ENCODE measurements at regions not wholly inside any gene's neighbourhood (a gene's known extent, or its start where the extent isn't known, plus 50 kb on each side); places are given as distances from the start of the nearest gene placed in this dataset.
A peak's percentile ranks its signal among the peaks of the same experiment; 100 is the strongest.
"Not testable (repeated sequence)": the region's sequence is repeated elsewhere in the genome, so short reads cannot be mapped to it uniquely, and the experiment has no call there.

DNA sequence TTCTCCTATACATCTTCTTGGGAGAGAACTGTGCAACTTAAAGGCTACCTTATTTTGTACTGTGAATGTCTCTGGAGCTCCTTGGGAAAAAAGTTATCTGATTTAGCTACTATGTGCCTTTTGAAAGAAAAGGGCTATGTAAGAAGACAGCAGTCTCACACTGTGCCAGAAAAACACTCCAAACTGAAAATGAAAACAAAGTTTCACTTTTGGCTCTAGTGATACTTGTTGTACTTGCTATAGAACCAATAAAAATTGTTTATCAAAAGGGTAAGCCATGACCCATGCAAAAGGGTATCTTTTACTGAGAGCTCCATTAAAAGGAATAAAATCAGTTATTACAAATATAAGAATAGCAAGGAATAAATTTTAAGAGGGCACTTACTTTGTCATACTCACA lies 2270.0 kb downstream of the ARAP2 start:
- H3K9me3 Mint-ChIP-seq (ENCODE audit: unreplicated experiment): no peaks in the 10 kb centered on the region
- H3K27me3 Mint-ChIP-seq (ENCODE audit: insufficient read depth, unreplicated experiment): no peaks in the 10 kb centered on the region
- H3K27ac Mint-ChIP-seq (ENCODE audit: low read depth, unreplicated experiment): no peak overlapping the region
- intact Hi-C loops (cut with micrococcal nuclease): no loop called here
- H3K4me3 Mint-ChIP-seq (ENCODE audit: unreplicated experiment): no peak overlapping the region
- CTCF ChIA-PET: interaction anchor here (0.6 kb wide), 1 partner anchor 871 kb away, joined by 3 read pairs; no protein-coding TSS in a partner anchor
- POLR2A ChIA-PET: no interaction called here
- TF ChIP-seq, protein P1, sequence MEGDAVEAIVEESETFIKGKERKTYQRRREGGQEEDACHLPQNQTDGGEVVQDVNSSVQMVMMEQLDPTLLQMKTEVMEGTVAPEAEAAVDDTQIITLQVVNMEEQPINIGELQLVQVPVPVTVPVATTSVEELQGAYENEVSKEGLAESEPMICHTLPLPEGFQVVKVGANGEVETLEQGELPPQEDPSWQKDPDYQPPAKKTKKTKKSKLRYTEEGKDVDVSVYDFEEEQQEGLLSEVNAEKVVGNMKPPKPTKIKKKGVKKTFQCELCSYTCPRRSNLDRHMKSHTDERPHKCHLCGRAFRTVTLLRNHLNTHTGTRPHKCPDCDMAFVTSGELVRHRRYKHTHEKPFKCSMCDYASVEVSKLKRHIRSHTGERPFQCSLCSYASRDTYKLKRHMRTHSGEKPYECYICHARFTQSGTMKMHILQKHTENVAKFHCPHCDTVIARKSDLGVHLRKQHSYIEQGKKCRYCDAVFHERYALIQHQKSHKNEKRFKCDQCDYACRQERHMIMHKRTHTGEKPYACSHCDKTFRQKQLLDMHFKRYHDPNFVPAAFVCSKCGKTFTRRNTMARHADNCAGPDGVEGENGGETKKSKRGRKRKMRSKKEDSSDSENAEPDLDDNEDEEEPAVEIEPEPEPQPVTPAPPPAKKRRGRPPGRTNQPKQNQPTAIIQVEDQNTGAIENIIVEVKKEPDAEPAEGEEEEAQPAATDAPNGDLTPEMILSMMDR (IDR thresholded peaks at IDR 0.05; ENCODE audit: unreplicated experiment): no peak
- no peaks in the 10 kb centered on the region for H3K4me1 Mint-ChIP-seq (ENCODE audit: insufficient read depth, unreplicated experiment)
- BruUV-seq (replicated peaks): no TSS peak
- DNase-seq (ENCODE audit: unreplicated experiment): no peak
- no peaks in the 10 kb centered on the region for H3K36me3 Mint-ChIP-seq (ENCODE audit: insufficient read depth, unreplicated experiment)

DNA sequence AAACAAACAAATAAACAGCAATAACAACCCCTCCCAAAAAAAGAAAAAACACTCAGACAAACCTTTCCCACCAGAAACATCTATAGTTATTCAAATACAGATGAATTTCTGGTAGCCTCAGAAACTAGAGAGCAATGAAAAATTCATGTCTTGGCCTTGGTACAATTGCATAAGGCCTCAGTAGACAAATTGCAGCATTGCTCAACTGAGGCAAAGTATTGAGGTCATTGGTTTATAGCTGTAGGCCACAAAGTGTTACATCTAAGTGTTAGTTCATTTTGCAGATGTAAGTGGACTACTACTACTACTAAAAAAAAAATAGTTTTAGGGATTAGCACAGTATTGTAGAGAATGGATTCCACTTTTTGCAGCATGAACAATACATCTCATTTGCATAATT lies 2268.3 kb downstream of the ARAP2 start:
- ChIA-PET POLR2A (interaction anchor here (1.1 kb wide), 1 partner anchor 24 kb away, joined by 3 read pairs; no protein-coding TSS in a partner anchor), CTCF (interaction anchor here (0.6 kb wide), 3 partner anchors 24 to 747 kb away, joined by 3 read pairs; no protein-coding TSS in a partner anchor)
- Mint-ChIP-seq H3K4me3 (ENCODE audit: unreplicated experiment) (no peak overlapping the region), H3K27me3 (ENCODE audit: insufficient read depth, unreplicated experiment) (no peaks in the 10 kb centered on the region), H3K36me3 (ENCODE audit: insufficient read depth, unreplicated experiment) (no peaks in the 10 kb centered on the region), H3K9me3 (ENCODE audit: unreplicated experiment) (no peaks in the 10 kb centered on the region), H3K27ac (ENCODE audit: low read depth, unreplicated experiment) (no peak overlapping the region), H3K4me1 (ENCODE audit: insufficient read depth, unreplicated experiment) (no peaks in the 10 kb centered on the region)
- intact Hi-C loops (cut with micrococcal nuclease): no loop called here
- DNase-seq (ENCODE audit: unreplicated experiment): peak; percentile 3
- TF ChIP-seq, protein P1 (IDR thresholded peaks at IDR 0.05; ENCODE audit: unreplicated experiment): no peak
- BruUV-seq (replicated peaks): no TSS peak

DNA sequence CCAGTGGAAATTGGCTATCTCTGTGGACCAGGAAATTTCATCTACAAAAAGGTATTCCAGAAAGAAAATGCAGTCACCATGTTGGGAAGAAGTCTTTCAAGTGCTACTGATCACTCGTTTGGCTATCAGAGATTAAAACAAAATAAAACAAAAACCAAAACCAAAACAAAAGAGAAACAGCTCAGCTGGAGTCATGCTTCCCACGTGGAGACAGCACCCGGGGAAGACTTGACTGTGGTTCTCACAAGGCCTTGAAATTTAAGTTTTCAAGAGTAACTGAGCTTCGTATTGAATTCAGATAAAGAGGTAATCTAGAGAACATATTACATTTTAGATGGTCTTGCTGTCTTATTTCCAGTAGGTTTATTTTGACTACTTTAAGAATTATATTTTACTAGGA lies 2264.5 kb downstream of the ARAP2 start:
- H3K27me3 Mint-ChIP-seq (ENCODE audit: insufficient read depth, unreplicated experiment); intact Hi-C loops (cut with micrococcal nuclease); BruUV-seq (replicated peaks); H3K4me1 Mint-ChIP-seq (ENCODE audit: insufficient read depth, unreplicated experiment); H3K36me3 Mint-ChIP-seq (ENCODE audit: insufficient read depth, unreplicated experiment); H3K27ac Mint-ChIP-seq (ENCODE audit: low read depth, unreplicated experiment); H3K4me3 Mint-ChIP-seq (ENCODE audit: unreplicated experiment); POLR2A ChIA-PET; CTCF ChIA-PET; H3K9me3 Mint-ChIP-seq (ENCODE audit: unreplicated experiment); DNase-seq (ENCODE audit: unreplicated experiment): not testable (repeated sequence)

DNA sequence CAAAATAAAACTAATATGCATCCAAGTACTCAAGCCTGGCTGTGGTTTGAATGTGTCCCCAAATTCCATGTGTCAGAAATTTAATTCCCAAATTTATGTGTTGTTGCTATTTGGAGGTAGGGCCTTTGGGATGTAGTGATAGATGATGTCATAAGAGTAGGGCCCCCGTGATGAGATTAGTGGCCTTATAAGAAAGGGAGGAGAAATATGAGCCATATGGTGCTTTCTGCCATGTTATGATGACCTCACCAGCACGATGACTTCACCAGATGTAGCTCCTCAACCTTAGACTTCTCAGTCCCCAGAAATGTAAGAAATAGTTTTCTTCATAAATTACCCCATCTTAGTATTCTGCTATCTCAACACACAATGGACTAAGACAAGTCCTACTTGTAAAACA lies 2264.0 kb downstream of the ARAP2 start:
- Mint-ChIP-seq H3K27me3 (ENCODE audit: insufficient read depth, unreplicated experiment) (no peaks in the 10 kb centered on the region), H3K4me3 (ENCODE audit: unreplicated experiment) (no peak overlapping the region), H3K9me3 (ENCODE audit: unreplicated experiment) (no peaks in the 10 kb centered on the region), H3K27ac (ENCODE audit: low read depth, unreplicated experiment) (no peak overlapping the region), H3K36me3 (ENCODE audit: insufficient read depth, unreplicated experiment) (no peaks in the 10 kb centered on the region), H3K4me1 (ENCODE audit: insufficient read depth, unreplicated experiment) (no peaks in the 10 kb centered on the region)
- intact Hi-C loops (cut with micrococcal nuclease): no loop called here
- ChIA-PET POLR2A (no interaction called here), CTCF (interaction anchor here (0.7 kb wide), 1 partner anchor 9 kb away, joined by 3 read pairs; no protein-coding TSS in a partner anchor)
- DNase-seq (ENCODE audit: unreplicated experiment): no peak
- no TSS peak for BruUV-seq (replicated peaks)
- TF ChIP-seq, protein P1 (IDR thresholded peaks at IDR 0.05; ENCODE audit: unreplicated experiment): no peak

DNA sequence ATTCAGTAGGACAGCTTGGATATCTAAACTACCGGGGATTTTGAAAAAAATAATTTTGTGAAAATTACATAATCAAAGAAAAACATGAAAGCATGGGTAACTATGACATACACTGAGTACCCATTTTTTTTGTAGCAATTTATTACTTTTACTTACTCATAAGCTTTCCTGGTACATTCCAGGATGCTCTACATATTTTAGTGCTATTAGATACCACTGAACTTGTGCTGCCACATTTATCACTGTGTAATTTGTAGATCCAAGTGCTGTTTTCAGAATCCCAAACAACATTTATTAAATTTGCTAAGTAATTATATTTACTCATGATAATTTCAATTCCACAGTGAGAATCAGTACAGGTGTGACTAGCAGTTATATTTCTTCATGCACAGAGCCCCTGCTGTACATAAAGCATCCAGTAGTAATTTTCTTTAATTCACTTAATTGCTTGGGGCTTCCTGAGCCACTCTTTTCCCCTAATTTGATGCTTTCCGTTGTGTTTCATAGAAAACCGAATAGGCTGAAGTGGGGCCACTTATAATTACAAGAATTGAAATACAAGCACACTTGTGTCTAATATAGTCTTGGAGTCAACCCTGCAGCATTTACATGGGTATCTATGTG lies 2254.4 kb downstream of the ARAP2 start:
- H3K27ac Mint-ChIP-seq (ENCODE audit: low read depth, unreplicated experiment): no peak overlapping the region
- POLR2A ChIA-PET: no interaction called here
- CTCF ChIA-PET: no interaction called here
- intact Hi-C loops (cut with micrococcal nuclease): no loop called here
- no peak overlapping the region for H3K4me3 Mint-ChIP-seq (ENCODE audit: unreplicated experiment)
- TF ChIP-seq, protein P1 (IDR thresholded peaks at IDR 0.05; ENCODE audit: unreplicated experiment): no peak
- H3K36me3 Mint-ChIP-seq (ENCODE audit: insufficient read depth, unreplicated experiment): no peaks in the 10 kb centered on the region
- H3K9me3 Mint-ChIP-seq (ENCODE audit: unreplicated experiment): peaks cover 8% of the 10 kb centered on the region
- DNase-seq (ENCODE audit: unreplicated experiment): no peak
- no peaks in the 10 kb centered on the region for H3K4me1 Mint-ChIP-seq (ENCODE audit: insufficient read depth, unreplicated experiment)
- H3K27me3 Mint-ChIP-seq (ENCODE audit: insufficient read depth, unreplicated experiment): no peaks in the 10 kb centered on the region
- no TSS peak for BruUV-seq (replicated peaks)

Measured in MCF 10A (cell line).